PFSK-1 (cell line): ENCODE measurements at regions not wholly inside any gene's neighbourhood (a gene's known extent, or its start where the extent isn't known, plus 50 kb on each side); places are given as distances from the start of the nearest gene placed in this dataset.

Experiments used
- FOXP2 ChIP-seq: optimal IDR thresholded peaks from 2 replicates; pipeline ENCODE3; 2011; ENCODE audit warnings: borderline replicate concordance, control low read depth, inconsistent platforms; ENCODE audit not compliant: insufficient read depth; ENCODE audit errors: extremely low read length, extremely low read depth
- POLR2AphosphoS5 ChIP-seq: IDR thresholded peaks from 2 replicates; pipeline ENCODE4 v1.6.1; 2012; ENCODE audit warnings: low read depth, mild to moderate bottlenecking, control low read depth, low read length, moderate library complexity
- REST ChIP-seq, 2 experiments: IDR thresholded peaks; 2 replicates each; pipeline versions ENCODE4 v1.6.1 to v1.8.0; 2011 to 2012; ENCODE audit warnings: low read depth in 2 of 2, low read length in 2 of 2, control low read depth in 1 of 2, inconsistent platforms in 1 of 2, mild to moderate bottlenecking in 1 of 2, moderate library complexity in 1 of 2; ENCODE audit not compliant: insufficient read depth in 1 of 2
- SIN3A ChIP-seq: IDR thresholded peaks from 2 replicates; pipeline ENCODE4 v1.6.1; 2012; ENCODE audit warnings: mild to moderate bottlenecking, low read length, moderate library complexity, borderline replicate concordance; ENCODE audit not compliant: insufficient read depth
- TAF1 ChIP-seq: IDR thresholded peaks from 2 replicates; pipeline ENCODE4 v1.6.1; 2012; ENCODE audit warnings: low read length, control low read depth, borderline replicate concordance; ENCODE audit not compliant: insufficient read depth

- TF ChIP-seq FOXP2: no peak
- no peak for TF ChIP-seq REST (IDR thresholded peaks at IDR 0.05; ENCODE audit: insufficient read depth in 1 of 2, low read depth in 2 of 2, low read length in 2 of 2)
- TF ChIP-seq SIN3A: no peak
- no peak for TF ChIP-seq TAF1
- no peak for TF ChIP-seq POLR2AphosphoS5
Observed at GRCh38 chr10:83685458-83685857, 453.9 kb upstream of the GHITM start.

GRCh38 chr10:83691791-83692596 lies 447.3 kb upstream of the GHITM start:
- TF ChIP-seq SIN3A (no peak), FOXP2 (no peak), REST (IDR thresholded peaks at IDR 0.05; ENCODE audit: insufficient read depth in 1 of 2, low read depth in 2 of 2, low read length in 2 of 2) (no peak)

- no peak for TF ChIP-seq REST (IDR thresholded peaks at IDR 0.05; ENCODE audit: insufficient read depth in 1 of 2, low read depth in 2 of 2, low read length in 2 of 2)
- TF ChIP-seq FOXP2: no peak
- no peak for TF ChIP-seq SIN3A
- TF ChIP-seq POLR2AphosphoS5: no peak
- TF ChIP-seq TAF1: no peak
Observed at GRCh38 chr10:83698899-83699298, 440.4 kb upstream of the GHITM start.

GRCh38 chr10:83701799-83702198 lies 437.5 kb upstream of the GHITM start:
- no peak for TF ChIP-seq POLR2AphosphoS5
- TF ChIP-seq REST (IDR thresholded peaks at IDR 0.05; ENCODE audit: insufficient read depth in 1 of 2, low read depth in 2 of 2, low read length in 2 of 2): no peak
- TF ChIP-seq SIN3A: no peak
- TF ChIP-seq FOXP2: no peak
- no peak for TF ChIP-seq TAF1
